ENCODE measurements at regions not wholly inside any gene's neighbourhood (a gene's known extent, or its start where the extent isn't known, plus 50 kb on each side); places are given as distances from the start of the nearest gene placed in this dataset.

DNA sequence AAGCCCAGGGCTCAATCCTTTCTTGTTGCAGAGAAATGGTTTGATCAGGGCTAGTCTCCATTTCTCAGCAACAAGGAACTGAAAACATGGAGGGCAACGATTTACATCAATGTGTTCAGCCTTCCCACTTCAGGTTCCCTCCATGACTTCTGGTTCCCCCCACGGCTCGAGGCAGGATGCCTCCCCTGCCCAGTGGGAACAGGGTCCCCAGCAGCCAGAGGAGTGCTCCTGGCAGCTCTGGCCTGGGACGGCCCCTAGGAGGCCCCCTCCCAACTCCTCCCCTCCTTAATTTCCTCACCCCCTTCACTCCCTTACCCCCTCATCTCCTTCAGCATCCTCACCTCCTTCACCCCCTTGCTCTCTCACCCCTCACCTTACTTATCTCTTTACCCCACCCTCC lies 283.8 kb downstream of the CDC5L start:
- Mint-ChIP-seq H3K4me3 (no peak overlapping the region), H3K4me1 (no peaks in the 10 kb centered on the region), H3K27ac (no peak overlapping the region), H3K9me3 (ENCODE audit: low read depth) (no peaks in the 10 kb centered on the region), H3K36me3 (no peaks in the 10 kb centered on the region), H3K27me3 (peaks cover 12% of the 10 kb centered on the region)
- DNase-seq: peak; percentile 2
- no peak for ATAC-seq
- CTCF ChIA-PET: no interaction called here

DNA sequence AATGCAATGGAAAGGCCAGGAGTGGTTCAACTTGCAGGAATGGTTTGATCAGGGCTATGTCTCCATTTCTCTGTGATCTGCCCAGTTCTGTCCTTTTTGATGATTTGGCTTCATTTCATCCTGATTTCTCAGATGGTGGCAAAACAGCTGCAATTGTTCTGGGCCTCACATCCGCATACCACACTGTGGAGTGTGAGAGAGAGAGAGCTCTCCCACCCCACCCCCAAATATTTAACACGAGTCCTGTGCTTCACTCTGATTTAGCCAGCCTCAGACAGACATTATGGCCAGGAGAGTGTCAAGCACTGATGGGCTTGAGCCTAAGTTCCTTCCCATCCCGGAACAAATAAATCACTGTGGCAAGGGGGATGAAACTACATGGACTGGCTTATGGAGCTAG lies 284.6 kb downstream of the CDC5L start:
- no peak overlapping the region for H3K27ac Mint-ChIP-seq
- CTCF ChIA-PET: no interaction called here
- no peaks in the 10 kb centered on the region for H3K4me1 Mint-ChIP-seq
- ATAC-seq (no peak), DNase-seq (peak; percentile 5)
- no peaks in the 10 kb centered on the region for H3K9me3 Mint-ChIP-seq (ENCODE audit: low read depth)
- H3K36me3 Mint-ChIP-seq: no peaks in the 10 kb centered on the region
- H3K27me3 Mint-ChIP-seq: peaks cover 12% of the 10 kb centered on the region
- H3K4me3 Mint-ChIP-seq: no peak overlapping the region

DNA sequence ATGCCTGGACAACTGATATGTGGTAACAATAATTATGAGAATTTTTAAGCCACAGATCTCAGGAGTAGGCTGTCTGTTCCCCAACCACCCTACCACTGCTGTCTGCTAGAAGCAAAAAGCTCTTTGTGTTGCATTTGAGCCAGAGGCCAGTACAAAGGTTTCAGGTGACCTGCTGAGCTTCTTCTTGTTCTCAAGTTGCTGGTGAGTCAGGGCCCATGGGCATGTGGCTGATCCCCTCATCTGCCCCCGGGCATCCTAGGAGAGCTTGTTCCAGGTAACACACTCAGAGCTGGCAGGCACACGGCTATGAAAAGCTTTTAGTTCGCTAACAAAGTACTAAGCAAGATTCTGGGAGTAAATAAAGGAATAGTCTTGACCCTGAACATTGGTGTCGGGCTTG lies 285.3 kb downstream of the CDC5L start:
- no peak for ATAC-seq
- H3K27ac Mint-ChIP-seq: no peak overlapping the region
- H3K27me3 Mint-ChIP-seq: peaks cover 12% of the 10 kb centered on the region
- no peaks in the 10 kb centered on the region for H3K4me1 Mint-ChIP-seq
- peak; percentile 29 for DNase-seq
- H3K4me3 Mint-ChIP-seq: no peak overlapping the region
- CTCF ChIA-PET: no interaction called here
- H3K36me3 Mint-ChIP-seq: no peaks in the 10 kb centered on the region
- no peaks in the 10 kb centered on the region for H3K9me3 Mint-ChIP-seq (ENCODE audit: low read depth)

DNA sequence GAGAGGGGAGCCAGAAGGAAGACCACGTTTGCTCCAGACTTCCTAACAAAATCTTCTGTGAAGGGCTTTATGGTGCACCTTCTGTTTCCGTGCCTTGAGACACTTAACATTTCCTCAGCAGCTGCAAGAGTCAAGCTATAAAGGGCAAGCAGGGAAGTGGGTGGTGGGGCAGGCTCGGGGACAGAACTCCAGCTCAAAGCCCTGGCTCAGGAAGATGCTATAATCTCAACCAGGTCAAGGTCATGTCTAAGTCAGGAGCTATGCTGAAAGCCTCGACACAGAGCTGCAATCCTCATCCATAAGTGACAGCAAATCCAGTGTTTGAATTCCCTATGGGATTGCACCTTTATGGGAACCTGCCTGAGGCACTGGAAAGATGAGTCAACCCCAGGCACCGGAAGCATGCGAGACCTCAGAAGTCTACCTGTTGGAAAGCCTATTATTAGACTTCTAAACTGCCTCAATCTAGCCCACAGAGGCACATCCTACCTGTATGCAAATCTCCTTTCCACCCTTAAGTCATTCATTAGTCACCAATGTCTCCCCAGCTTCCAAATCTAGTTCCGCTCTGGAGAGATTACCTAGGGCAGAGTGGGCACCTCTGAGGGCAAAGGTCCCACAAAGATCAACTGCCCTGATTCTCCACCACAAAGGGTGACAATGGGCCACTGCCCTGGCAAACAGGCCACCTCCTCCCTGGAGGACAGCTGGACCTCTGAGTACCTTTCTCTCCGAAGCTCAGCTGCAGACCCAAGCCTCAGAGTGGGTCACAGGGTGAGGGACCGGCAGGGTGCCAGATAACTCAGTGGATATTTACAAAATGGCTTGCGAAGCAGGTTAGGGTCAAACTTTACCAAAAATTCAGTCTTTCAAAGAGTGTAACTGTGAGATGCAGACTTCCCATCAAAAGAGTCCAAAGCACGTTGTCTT lies 287.0 kb downstream of the CDC5L start:
- CTCF ChIA-PET: no interaction called here
- no peak for ATAC-seq
- Mint-ChIP-seq H3K4me3 (no peak overlapping the region), H3K4me1 (no peaks in the 10 kb centered on the region), H3K36me3 (no peaks in the 10 kb centered on the region), H3K27me3 (peaks cover 12% of the 10 kb centered on the region), H3K27ac (no peak overlapping the region), H3K9me3 (ENCODE audit: low read depth) (no peaks in the 10 kb centered on the region)
- peak; percentile 31 for DNase-seq

DNA sequence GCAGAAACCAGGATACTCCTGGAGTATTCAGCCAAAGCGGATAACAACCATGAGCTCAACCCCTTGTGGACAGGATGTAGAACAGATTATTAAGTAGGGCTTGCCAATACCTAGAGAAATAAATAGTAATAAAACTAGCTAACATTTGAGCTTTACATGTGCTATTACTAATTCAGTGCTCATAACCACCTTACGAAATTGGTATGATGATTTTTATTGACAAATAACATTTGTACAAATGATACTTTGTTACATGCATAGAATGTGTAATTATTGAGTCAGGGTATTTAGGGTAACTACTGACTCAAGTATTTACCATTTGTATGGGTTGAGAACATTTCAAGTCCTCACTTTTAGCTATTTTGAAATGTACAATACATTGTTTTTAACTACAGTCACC lies 287.9 kb downstream of the CDC5L start:
- DNase-seq (no peak), ATAC-seq (no peak)
- no peaks in the 10 kb centered on the region for H3K9me3 Mint-ChIP-seq (ENCODE audit: low read depth)
- H3K4me3 Mint-ChIP-seq: no peak overlapping the region
- CTCF ChIA-PET: no interaction called here
- peaks cover 2% of the 10 kb centered on the region for H3K4me1 Mint-ChIP-seq
- no peaks in the 10 kb centered on the region for H3K36me3 Mint-ChIP-seq
- H3K27ac Mint-ChIP-seq: no peak overlapping the region
- peaks cover 12% of the 10 kb centered on the region for H3K27me3 Mint-ChIP-seq

DNA sequence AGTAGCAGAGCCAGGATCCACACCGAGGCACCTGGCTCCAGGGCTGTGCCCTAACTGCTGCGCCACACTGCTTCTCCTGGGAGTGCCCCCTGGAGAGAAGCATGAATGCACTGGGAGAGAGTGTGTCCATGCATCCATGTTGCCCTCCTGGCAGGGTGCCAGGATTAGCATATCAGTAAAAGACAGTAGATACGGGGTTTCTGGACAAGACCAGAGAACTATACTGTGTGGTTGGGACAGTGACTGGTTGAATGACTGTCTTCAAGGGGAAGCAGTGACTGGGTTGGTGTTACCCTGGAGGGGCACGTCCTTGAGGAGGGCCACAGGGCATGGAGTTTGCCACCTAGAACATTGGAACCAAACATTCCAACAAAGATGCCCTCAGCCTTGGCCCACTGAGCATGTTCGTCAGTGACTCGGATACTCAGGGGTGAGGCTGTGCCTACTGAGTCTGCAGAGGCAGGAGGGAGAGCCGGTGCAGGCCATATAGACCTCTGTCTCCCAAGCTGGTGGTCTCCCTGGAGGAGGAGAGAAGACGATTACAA lies 288.8 kb downstream of the CDC5L start:
- no peak overlapping the region for H3K27ac Mint-ChIP-seq
- DNase-seq (peak; percentile 31), ATAC-seq (no peak)
- peaks cover 12% of the 10 kb centered on the region for H3K27me3 Mint-ChIP-seq
- no peak overlapping the region for H3K4me3 Mint-ChIP-seq
- H3K36me3 Mint-ChIP-seq: no peaks in the 10 kb centered on the region
- CTCF ChIA-PET: no interaction called here
- H3K9me3 Mint-ChIP-seq (ENCODE audit: low read depth): no peaks in the 10 kb centered on the region
- H3K4me1 Mint-ChIP-seq: peaks cover 4% of the 10 kb centered on the region

DNA sequence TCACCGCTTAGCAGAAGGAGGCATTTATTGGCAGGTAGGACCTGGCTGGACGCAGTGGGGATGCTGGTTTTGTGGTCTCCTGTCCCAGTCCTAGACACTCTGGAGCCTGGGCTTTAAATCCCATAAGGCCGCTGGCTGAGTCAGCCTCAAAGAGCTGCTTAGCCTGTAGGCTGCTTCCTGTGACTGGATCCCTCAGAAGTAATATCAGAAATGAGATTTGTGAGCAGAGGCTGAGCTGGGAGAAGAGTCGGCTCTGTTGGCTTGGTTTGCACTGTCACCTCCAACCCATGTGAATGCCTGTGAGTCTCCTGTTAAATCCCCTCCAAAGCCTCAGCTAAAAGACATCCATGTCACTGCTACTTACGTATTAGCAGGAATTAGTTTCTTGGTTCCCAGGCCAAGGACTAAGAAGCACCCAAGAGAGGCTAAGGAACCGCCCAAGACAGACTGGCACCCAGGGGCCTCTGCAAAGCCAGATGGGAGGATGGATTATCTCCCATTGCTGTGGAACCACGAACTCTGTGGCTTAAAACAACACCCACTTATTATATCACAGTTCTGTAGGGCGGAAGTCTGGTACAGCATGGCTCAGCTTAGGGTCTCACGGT lies 289.4 kb downstream of the CDC5L start:
- H3K9me3 Mint-ChIP-seq (ENCODE audit: low read depth): no peaks in the 10 kb centered on the region
- peaks cover 4% of the 10 kb centered on the region for H3K4me1 Mint-ChIP-seq
- peaks cover 10% of the 10 kb centered on the region for H3K27me3 Mint-ChIP-seq
- DNase-seq: peak; percentile 27
- H3K27ac Mint-ChIP-seq: no peak overlapping the region
- no peaks in the 10 kb centered on the region for H3K36me3 Mint-ChIP-seq
- H3K4me3 Mint-ChIP-seq: no peak overlapping the region
- ATAC-seq: no peak
- CTCF ChIA-PET: no interaction called here

DNA sequence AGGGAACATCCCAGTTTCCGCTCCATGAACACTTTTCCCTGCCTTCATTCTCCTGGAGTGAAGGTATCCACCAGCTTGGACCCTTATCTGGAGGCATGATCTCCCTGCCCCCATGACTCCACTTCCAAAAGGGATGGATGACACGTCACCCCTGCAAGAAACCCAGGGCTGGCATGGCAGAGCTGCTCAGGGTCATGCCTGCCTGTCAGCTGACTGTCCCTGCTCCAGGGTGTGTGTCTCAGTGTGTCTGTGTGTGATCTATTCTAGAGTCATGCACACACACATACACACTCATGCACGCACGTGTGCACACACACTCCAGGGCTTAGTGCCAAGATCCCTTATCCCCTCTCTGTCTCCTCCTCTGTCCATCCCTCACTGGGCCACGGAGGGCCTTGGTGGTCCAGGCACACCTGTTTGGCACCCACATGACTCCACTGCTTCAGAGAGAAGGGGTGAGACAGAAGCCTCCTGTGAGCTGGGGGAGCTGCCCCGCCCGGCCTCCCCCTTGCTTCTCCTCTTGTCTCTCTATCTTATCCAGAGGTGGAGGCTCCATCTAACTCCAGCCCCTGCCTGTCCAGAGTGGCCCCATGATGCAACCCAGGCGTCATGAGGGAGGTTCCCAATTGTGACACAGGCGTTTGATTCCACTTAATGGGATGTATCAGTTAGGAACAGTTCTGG lies 290.9 kb downstream of the CDC5L start:
- Mint-ChIP-seq H3K27ac (no peak overlapping the region), H3K27me3 (peaks cover 7% of the 10 kb centered on the region), H3K4me1 (peaks cover 4% of the 10 kb centered on the region), H3K36me3 (no peaks in the 10 kb centered on the region), H3K9me3 (ENCODE audit: low read depth) (no peaks in the 10 kb centered on the region), H3K4me3 (no peak overlapping the region)
- DNase-seq: peak; percentile 27
- ATAC-seq: no peak
- CTCF ChIA-PET: no interaction called here

DNA sequence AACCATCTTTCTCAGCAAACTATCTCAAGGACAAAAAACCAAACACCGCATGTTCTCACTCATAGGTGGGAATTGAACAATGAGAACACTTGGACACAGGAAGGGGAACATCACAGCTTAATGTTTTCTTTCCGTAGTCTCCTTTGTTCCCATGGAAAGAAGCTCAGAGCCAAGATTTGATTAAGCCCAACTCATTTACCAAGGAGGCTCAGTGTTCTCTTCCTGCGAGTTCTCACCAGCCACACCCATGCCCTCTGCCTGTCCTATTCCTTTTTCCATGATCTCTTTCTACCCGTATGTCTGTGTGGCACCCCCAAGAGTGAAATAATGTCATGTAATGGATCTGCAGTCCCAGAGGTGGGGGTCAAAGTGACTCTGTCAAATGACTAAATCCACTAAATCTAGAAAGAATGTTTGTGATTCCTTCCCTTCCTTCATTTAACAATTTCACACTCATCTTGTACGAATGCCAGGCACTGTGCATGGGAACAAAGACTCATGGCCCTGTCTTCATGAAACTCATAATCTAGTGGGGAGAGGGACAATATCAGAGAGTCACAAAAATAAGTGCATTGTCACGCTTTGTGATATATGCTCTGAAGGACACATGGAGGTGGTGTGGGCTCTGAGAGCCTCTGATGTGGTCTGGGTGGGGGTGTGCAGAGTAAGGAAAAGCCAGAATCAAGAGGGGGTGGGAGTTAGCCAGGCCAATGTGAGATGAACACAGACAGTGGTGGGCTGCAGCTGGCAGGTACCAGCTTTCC lies 292.1 kb downstream of the CDC5L start:
- ATAC-seq (no peak), DNase-seq (no peak)
- no peak overlapping the region for H3K4me3 Mint-ChIP-seq

DNA sequence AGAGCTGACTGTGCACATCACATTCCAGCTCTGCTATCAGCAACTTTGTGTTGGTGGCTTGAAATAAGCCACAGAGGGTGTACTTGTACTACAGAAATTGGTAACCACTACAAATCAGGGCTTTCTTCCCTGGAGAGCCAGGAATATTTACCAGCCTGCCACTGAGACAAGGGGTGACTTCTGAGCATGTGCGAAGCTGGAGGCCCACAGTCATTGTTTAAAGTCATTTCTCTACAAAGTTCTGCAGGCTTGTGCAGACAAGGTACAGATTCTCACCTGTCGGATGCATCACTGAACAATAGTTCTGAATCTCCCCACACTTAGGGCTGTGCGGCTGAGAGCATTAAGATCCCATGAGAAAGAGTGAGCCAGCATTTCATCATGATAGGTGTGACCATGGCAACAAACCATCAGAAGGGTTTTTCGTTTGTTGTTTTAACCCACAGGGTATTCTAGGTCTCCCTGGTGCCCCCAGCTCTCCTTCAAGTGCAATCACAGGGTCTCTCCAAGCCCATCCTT lies 292.8 kb downstream of the CDC5L start:
- Mint-ChIP-seq H3K27ac (no peak overlapping the region), H3K4me3 (no peak overlapping the region), H3K9me3 (ENCODE audit: low read depth) (no peaks in the 10 kb centered on the region), H3K36me3 (no peaks in the 10 kb centered on the region), H3K27me3 (no peaks in the 10 kb centered on the region), H3K4me1 (peaks cover 4% of the 10 kb centered on the region)
- no peak for DNase-seq
- ATAC-seq: no peak
- CTCF ChIA-PET: no interaction called here

More for the DNA sequence above, 292.1 kb downstream of the CDC5L start:
- no peak overlapping the region for H3K27ac Mint-ChIP-seq
- no peaks in the 10 kb centered on the region for H3K9me3 Mint-ChIP-seq (ENCODE audit: low read depth)
- H3K27me3 Mint-ChIP-seq: no peaks in the 10 kb centered on the region
- CTCF ChIA-PET: no interaction called here
- peaks cover 4% of the 10 kb centered on the region for H3K4me1 Mint-ChIP-seq
- no peaks in the 10 kb centered on the region for H3K36me3 Mint-ChIP-seq

DNA sequence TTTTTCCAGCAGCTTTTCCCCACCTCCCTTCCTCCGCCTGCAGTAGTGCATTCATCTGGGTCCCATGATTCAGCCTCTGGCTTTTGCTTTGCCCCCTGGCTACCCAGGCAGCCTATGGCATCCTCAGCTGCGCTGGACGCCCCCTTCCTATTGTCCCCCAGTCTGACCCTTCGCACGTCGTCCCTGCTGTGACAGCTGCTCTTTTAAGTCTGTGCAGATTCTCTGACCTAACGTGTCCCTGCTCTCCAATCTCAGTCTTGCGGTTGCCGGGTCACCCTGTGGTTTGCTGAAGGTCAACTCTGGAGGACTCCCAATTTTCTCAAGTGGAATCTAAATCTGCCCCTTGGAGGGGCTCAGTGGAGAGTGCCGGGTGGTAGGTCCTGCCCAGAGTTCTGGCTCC lies 294.3 kb downstream of the CDC5L start:
- H3K36me3 Mint-ChIP-seq: no peaks in the 10 kb centered on the region
- peaks cover 4% of the 10 kb centered on the region for H3K4me1 Mint-ChIP-seq
- no peak overlapping the region for H3K4me3 Mint-ChIP-seq
- DNase-seq: peak; percentile 21
- H3K27me3 Mint-ChIP-seq: no peaks in the 10 kb centered on the region
- CTCF ChIA-PET: no interaction called here
- peaks cover 4% of the 10 kb centered on the region for H3K9me3 Mint-ChIP-seq (ENCODE audit: low read depth)
- ATAC-seq: no peak
- no peak overlapping the region for H3K27ac Mint-ChIP-seq

DNA sequence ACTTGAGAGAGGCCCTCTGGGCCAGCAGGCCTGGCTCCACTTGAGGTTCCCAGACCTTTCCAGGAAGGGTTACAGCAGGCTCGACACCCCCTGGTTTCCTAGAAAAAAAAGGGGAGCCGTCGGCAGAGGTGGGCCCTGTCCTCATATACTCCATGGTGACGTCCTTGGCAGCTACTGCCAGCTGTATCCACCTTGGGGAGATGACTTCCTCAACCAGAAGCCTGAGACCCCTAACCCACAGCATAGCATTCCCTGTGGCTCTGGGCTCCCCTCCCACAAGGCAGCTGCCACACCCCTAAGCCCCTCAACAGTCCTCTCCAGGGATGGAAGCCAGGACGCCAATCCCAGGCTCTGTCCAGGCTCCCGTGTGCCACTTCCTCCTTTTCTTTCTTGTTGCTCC lies 294.8 kb downstream of the CDC5L start:
- ATAC-seq: no peak
- Mint-ChIP-seq H3K27ac (no peak overlapping the region), H3K9me3 (ENCODE audit: low read depth) (peaks cover 6% of the 10 kb centered on the region), H3K4me3 (no peak overlapping the region), H3K4me1 (peaks cover 4% of the 10 kb centered on the region), H3K27me3 (no peaks in the 10 kb centered on the region), H3K36me3 (no peaks in the 10 kb centered on the region)
- peak; percentile 16 for DNase-seq
- CTCF ChIA-PET: no interaction called here
